Nephron progenitor cell (in vitro differentiated cells): ENCODE measurements at regions not wholly inside any gene's neighbourhood (a gene's known extent, or its start where the extent isn't known, plus 50 kb on each side); places are given as distances from the start of the nearest gene placed in this dataset.

ENCODE experiments used
- DNase-seq: peaks from one replicate; pipeline ENCODE4 v3.0.0; 2021
- H3K27ac Mint-ChIP-seq: 2 replicates; pipeline ENCODE4 v1.8.0; 2021; ENCODE audit warnings: mild to moderate bottlenecking, moderate library complexity, mixed read lengths
- H3K27me3 Mint-ChIP-seq: 2 replicates; pipeline ENCODE4 v1.8.0; 2021; ENCODE audit warnings: mild to moderate bottlenecking, low read depth, mixed read lengths; ENCODE audit not compliant: poor library complexity
- H3K36me3 Mint-ChIP-seq: 2 replicates; pipeline ENCODE4 v1.8.0; 2021; ENCODE audit warnings: low read depth, mixed read lengths
- H3K4me1 Mint-ChIP-seq: 2 replicates; pipeline ENCODE4 v1.8.0; 2021; ENCODE audit warnings: mixed read lengths
- H3K4me3 Mint-ChIP-seq: 2 replicates; pipeline ENCODE4 v1.8.0; 2021; ENCODE audit warnings: mild to moderate bottlenecking, moderate library complexity, mixed read lengths
- H3K9me3 Mint-ChIP-seq: 2 replicates; pipeline ENCODE4 v1.8.0; 2021; ENCODE audit warnings: mild to moderate bottlenecking, moderate library complexity, mixed read lengths
- TF ChIP-seq, protein P1 (sequence below): fragments of 200-600 bp; sonication (generic); IDR thresholded peaks from 2 replicates; pipeline ENCODE4 v1.5.0; 2021; ENCODE audit warnings: antibody characterized with exemption

DNA sequence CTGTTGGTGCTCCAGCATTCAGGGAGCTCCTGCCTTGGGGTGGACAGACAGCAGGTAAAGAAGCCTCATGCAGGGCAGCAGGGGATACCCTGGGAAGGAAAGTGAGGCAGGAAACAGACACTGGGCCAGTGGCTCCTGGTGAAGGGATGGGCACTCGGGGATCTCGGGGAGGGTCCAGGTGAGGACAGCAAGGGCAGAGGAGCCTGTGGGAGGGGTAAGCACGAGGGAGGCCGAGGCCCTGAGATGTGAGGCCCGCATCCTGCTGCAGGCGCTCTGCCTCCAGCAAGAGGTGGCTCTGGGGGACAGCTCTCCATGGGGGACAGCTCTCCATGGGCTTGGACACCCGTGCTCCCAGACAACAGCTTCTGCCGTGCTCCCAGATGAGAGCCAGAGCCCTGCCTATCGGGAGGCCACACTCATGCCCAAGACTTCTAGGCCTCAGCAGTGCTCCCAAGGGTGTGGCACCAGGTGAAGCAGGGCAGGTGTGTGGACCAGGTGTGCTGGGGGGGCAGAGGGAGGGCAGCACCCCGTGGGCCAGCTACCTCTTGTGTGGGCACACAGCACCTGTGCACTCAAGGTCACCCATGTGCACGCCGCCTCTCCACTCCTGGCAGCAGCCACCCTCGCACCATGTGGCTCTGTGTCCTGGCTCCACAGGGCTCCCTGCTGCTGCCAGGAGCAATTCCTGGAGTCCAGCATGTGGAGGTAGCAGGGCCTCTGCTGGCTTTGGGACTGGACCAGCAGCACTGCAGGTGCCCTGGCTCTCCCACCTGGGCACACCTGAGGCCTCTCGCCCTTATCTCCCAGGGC is 93.6 kb upstream of the INSIG1 start:
- no peak for DNase-seq
- Mint-ChIP-seq H3K4me1 (peaks cover 46% of the 10 kb centered on the region), H3K9me3 (peaks cover 4% of the 10 kb centered on the region), H3K36me3 (no peaks in the 10 kb centered on the region), H3K27me3 (no peaks in the 10 kb centered on the region), H3K4me3 (no peak overlapping the region), H3K27ac (no peak overlapping the region)
- TF ChIP-seq, protein P1, sequence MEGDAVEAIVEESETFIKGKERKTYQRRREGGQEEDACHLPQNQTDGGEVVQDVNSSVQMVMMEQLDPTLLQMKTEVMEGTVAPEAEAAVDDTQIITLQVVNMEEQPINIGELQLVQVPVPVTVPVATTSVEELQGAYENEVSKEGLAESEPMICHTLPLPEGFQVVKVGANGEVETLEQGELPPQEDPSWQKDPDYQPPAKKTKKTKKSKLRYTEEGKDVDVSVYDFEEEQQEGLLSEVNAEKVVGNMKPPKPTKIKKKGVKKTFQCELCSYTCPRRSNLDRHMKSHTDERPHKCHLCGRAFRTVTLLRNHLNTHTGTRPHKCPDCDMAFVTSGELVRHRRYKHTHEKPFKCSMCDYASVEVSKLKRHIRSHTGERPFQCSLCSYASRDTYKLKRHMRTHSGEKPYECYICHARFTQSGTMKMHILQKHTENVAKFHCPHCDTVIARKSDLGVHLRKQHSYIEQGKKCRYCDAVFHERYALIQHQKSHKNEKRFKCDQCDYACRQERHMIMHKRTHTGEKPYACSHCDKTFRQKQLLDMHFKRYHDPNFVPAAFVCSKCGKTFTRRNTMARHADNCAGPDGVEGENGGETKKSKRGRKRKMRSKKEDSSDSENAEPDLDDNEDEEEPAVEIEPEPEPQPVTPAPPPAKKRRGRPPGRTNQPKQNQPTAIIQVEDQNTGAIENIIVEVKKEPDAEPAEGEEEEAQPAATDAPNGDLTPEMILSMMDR: no peak

DNA sequence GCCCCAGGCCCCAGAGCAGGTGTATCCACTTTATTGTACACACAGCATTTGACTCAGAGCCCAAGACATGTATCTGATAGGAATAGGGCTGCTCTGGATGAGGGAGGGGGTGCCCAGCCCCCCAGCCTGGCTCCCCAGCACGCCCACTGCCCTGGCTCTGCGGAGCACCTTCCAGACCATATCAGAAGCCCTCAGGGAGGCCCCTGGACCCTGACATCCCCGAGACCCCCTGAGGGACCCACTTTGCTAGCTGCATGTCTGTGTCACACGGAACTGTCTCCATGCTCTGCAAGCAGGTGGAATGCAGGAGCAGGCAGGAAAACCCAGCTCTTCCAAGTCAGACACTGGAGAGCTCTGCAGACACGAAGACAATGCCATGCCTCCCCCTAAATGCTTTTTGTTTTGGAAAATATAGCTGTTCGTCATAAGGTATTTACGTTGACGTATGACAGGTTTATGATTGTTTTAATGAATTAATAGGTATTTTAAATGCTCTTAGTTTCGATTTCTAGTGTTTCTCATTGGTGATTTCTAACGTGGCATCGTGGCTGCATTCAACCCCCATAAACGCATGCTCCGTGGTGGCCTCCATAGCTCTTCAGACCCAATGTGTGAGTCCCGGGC is 92.8 kb upstream of the INSIG1 start:
- Mint-ChIP-seq H3K9me3 (peaks cover 4% of the 10 kb centered on the region), H3K27me3 (peaks cover 3% of the 10 kb centered on the region), H3K4me1 (peaks cover 46% of the 10 kb centered on the region), H3K4me3 (no peak overlapping the region), H3K36me3 (no peaks in the 10 kb centered on the region), H3K27ac (peak overlapping the region; percentile 68)
- DNase-seq: no peak
- TF ChIP-seq, protein P1: no peak

DNA sequence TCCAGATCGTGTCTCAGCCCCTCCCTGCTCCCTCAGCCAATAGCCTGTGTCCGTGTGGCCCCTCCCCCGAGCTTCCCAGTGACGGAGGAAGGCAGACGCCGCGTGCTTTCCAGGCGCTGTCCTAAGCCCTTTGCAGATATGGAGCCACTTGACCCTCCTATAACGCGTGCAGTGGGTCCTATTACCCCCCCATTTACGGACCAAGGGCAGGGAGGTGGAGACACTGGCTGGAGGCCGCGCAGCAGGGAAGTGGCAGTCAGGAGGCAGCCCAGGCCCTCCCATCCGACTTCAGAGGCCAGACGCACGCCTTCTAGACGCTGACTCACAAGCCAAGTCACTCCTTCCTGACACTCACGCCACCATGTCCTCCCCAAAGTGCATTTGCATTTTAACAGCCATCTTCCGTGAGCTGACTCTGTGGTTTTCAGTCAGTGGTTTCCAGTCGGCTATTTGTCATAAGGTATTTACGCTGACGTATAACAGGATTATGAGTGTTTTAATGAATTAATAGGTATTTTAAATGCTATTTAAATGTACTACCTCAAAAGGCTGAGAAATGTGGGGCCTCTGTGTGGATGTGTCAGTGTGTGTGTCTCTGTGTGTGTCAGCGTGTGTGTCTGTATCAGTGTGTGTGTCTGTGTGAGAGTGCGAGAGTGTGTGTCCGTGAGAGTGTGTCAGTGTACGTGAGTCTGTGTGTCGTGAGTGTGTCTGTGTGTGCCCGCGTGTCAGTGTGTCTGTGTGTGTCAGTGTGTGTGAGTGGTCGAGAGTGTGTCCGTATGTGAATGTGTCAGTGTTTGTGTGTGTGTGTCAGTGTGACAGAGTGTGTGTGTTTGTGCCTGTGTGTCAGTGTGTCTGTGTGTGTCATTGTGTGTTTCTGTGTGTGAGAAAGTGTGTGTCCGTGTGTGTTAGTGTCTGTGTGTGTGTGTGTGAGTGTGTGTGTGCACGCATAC is 92.0 kb upstream of the INSIG1 start:
- peak; percentile 44 for DNase-seq
- Mint-ChIP-seq H3K4me3 (peak overlapping the region; percentile 2), H3K27ac (peak overlapping the region; percentile 68), H3K27me3 (peaks cover 4% of the 10 kb centered on the region), H3K4me1 (peaks cover 46% of the 10 kb centered on the region), H3K9me3 (peaks cover 4% of the 10 kb centered on the region), H3K36me3 (no peaks in the 10 kb centered on the region)
- TF ChIP-seq, protein P1: no peak

GRCh38 chr7:155206318-155207020 is 91.2 kb upstream of the INSIG1 start:
- Mint-ChIP-seq H3K4me3 (no peak overlapping the region), H3K9me3 (peaks cover 4% of the 10 kb centered on the region), H3K27me3 (peaks cover 13% of the 10 kb centered on the region), H3K36me3 (no peaks in the 10 kb centered on the region), H3K4me1 (peaks cover 50% of the 10 kb centered on the region), H3K27ac (peak overlapping the region; percentile 31)
- no peak for DNase-seq
- TF ChIP-seq, protein P1: no peak

- TF ChIP-seq, protein P1: no peak
- no peak for DNase-seq
- H3K27me3 Mint-ChIP-seq: peaks cover 18% of the 10 kb centered on the region
- peak overlapping the region; percentile 49 for H3K27ac Mint-ChIP-seq
- H3K4me1 Mint-ChIP-seq: peaks cover 52% of the 10 kb centered on the region
- no peaks in the 10 kb centered on the region for H3K36me3 Mint-ChIP-seq
- H3K9me3 Mint-ChIP-seq: peaks cover 4% of the 10 kb centered on the region
- H3K4me3 Mint-ChIP-seq: no peak overlapping the region
These were observed 90.2 kb upstream of the INSIG1 start for GRCh38 chr7:155207326-155208002.
